OCI-LY1 (cell line): ENCODE measurements at regions not wholly inside any gene's neighbourhood (a gene's known extent, or its start where the extent isn't known, plus 50 kb on each side); places are given as distances from the start of the nearest gene placed in this dataset.

Experiments used
- H2AFZ ChIP-seq: fragments of 200-600 bp; sonication (generic), shearing (Covaris generic); 2 replicates; pipeline ENCODE4 v1.6.0; 2014; ENCODE audit warnings: antibody characterized with exemption, mild to moderate bottlenecking, low read length
- H3F3A ChIP-seq: fragments of 200-600 bp; sonication (generic), shearing (Covaris generic); 2 replicates; pipeline ENCODE4 v1.6.0; 2014; ENCODE audit warnings: mild to moderate bottlenecking, antibody characterized with exemption, low read length, moderate library complexity; ENCODE audit not compliant: insufficient read depth
- H3K27ac ChIP-seq: fragments of 200-600 bp; sonication (generic); 2 replicates; pipeline ENCODE4 v1.5.1; 2014; ENCODE audit warnings: low read length, mixed run types, mild to moderate bottlenecking, low read depth; ENCODE audit not compliant: poor library complexity, severe bottlenecking
- H3K27me3 ChIP-seq: fragments of 200-600 bp; sonication (generic); 2 replicates; pipeline ENCODE4 v1.6.0; 2014; ENCODE audit warnings: antibody characterized with exemption, mild to moderate bottlenecking, low read length, moderate library complexity; ENCODE audit not compliant: insufficient read depth
- H3K36me3 ChIP-seq: fragments of 200-600 bp; sonication (generic); 2 replicates; pipeline ENCODE4 v1.6.1; 2014; ENCODE audit warnings: mild to moderate bottlenecking, antibody characterized with exemption, low read length, moderate library complexity, mixed read lengths; ENCODE audit not compliant: insufficient read depth
- H3K4me1 ChIP-seq: fragments of 200-600 bp; sonication (generic); 2 replicates; pipeline ENCODE4 v1.5.1; 2014; ENCODE audit warnings: mild to moderate bottlenecking, low read length, moderate library complexity; ENCODE audit not compliant: insufficient read depth, severe bottlenecking
- H3K4me2 ChIP-seq: fragments of 200-600 bp; sonication (generic), shearing (Covaris generic); 2 replicates; pipeline ENCODE4 v1.6.1; 2014; ENCODE audit warnings: low read length
- H3K4me3 ChIP-seq: fragments of 200-600 bp; sonication (generic); 2 replicates; pipeline ENCODE4 v1.5.1; 2014; ENCODE audit warnings: low read length, low read depth, mild to moderate bottlenecking, mixed read lengths; ENCODE audit not compliant: poor library complexity, severe bottlenecking
- H3K79me2 ChIP-seq: fragments of 200-600 bp; shearing (Covaris generic); 2 replicates; pipeline ENCODE4 v1.6.1; 2016; ENCODE audit warnings: mixed run types, low read length, mixed read lengths; ENCODE audit not compliant: insufficient read depth
- H3K9ac ChIP-seq: fragments of 200-600 bp; sonication (generic), shearing (Covaris generic); 2 replicates; pipeline ENCODE4 v1.6.1; 2014; ENCODE audit warnings: mild to moderate bottlenecking, low read length, mixed read lengths
- H3K9me2 ChIP-seq: fragments of 200-600 bp; sonication (generic), shearing (Covaris generic); 2 replicates; pipeline ENCODE4 v1.6.1; 2014; ENCODE audit warnings: low read depth, mild to moderate bottlenecking, low read length, mixed read lengths
- H3K9me3 ChIP-seq: fragments of 200-600 bp; shearing (Covaris generic); 2 replicates; pipeline ENCODE4 v1.6.1; 2014; ENCODE audit warnings: low read length, mixed read lengths
- H4K20me1 ChIP-seq: fragments of 200-600 bp; sonication (generic), shearing (Covaris generic); 2 replicates; pipeline ENCODE4 v1.6.0; 2016; ENCODE audit warnings: mild to moderate bottlenecking, low read length; ENCODE audit not compliant: insufficient read depth
- CTCF ChIP-seq: fragments of 200-600 bp; sonication (generic), shearing (Covaris generic); IDR thresholded peaks from 2 replicates; pipeline ENCODE4 v1.5.1; 2017; ENCODE audit warnings: mild to moderate bottlenecking, antibody characterized with exemption, low read length, moderate library complexity, mixed read lengths
- EZH2 ChIP-seq: fragments of 200-600 bp; sonication (generic), shearing (Covaris generic); IDR thresholded peaks from 2 replicates; pipeline ENCODE4 v1.8.0; 2017; ENCODE audit warnings: borderline replicate concordance, mixed run types, mild to moderate bottlenecking, antibody characterized with exemption, low read length, moderate library complexity, mixed read lengths

DNA sequence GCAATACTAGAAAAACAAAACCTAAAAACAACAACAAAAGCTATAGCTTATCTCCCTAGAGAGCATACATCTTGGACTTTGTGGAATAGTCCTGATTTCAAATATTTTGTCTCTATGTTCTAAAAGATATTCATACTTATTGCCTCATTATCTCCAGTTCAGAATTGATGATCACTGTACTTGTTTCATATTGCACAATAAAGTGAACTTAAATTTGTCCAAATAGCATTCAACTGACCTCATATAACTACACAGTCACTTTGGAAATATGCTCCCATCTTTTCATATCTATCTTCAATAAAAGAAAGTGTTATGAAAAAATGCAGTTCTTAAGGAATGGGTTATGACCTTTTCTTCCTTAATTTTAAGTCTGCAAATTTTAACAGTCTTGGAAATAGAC lies 228.6 kb upstream of the CMC1 start:
- H3K79me2 ChIP-seq, result no peaks in the 10 kb centered on the region
- H3K4me2 ChIP-seq, result no peak overlapping the region

GRCh38 chr3:28013864-28014473 lies 227.4 kb upstream of the CMC1 start:
- no peaks in the 10 kb centered on the region for H4K20me1 ChIP-seq
- H3K36me3 ChIP-seq, result no peaks in the 10 kb centered on the region
- no peaks in the 10 kb centered on the region for H3K4me1 ChIP-seq
- H3K4me2 ChIP-seq, result no peak overlapping the region
- no peak overlapping the region for H2AFZ ChIP-seq
- no peaks in the 10 kb centered on the region for H3K9me2 ChIP-seq
- TF ChIP-seq CTCF (no peak), EZH2 (no peak)
- H3F3A ChIP-seq, result no peaks in the 10 kb centered on the region
- H3K9ac ChIP-seq, result no peak overlapping the region
- no peaks in the 10 kb centered on the region for H3K27me3 ChIP-seq
- H3K79me2 ChIP-seq, result no peaks in the 10 kb centered on the region
- H3K27ac ChIP-seq, result no peak overlapping the region
- no peaks in the 10 kb centered on the region for H3K9me3 ChIP-seq
- no peak overlapping the region for H3K4me3 ChIP-seq

More for the DNA sequence above, 228.6 kb upstream of the CMC1 start:
- no peak overlapping the region for H3K4me3 ChIP-seq
- no peaks in the 10 kb centered on the region for H4K20me1 ChIP-seq
- H3K9me2 ChIP-seq, result no peaks in the 10 kb centered on the region
- no peaks in the 10 kb centered on the region for H3K4me1 ChIP-seq
- no peaks in the 10 kb centered on the region for H3F3A ChIP-seq
- H3K27me3 ChIP-seq, result no peaks in the 10 kb centered on the region
- H3K36me3 ChIP-seq, result no peaks in the 10 kb centered on the region
- H3K27ac ChIP-seq, result no peak overlapping the region
- no peak overlapping the region for H2AFZ ChIP-seq
- TF ChIP-seq EZH2 (no peak), CTCF (no peak)
- H3K9ac ChIP-seq, result no peak overlapping the region
- H3K9me3 ChIP-seq, result no peaks in the 10 kb centered on the region

DNA sequence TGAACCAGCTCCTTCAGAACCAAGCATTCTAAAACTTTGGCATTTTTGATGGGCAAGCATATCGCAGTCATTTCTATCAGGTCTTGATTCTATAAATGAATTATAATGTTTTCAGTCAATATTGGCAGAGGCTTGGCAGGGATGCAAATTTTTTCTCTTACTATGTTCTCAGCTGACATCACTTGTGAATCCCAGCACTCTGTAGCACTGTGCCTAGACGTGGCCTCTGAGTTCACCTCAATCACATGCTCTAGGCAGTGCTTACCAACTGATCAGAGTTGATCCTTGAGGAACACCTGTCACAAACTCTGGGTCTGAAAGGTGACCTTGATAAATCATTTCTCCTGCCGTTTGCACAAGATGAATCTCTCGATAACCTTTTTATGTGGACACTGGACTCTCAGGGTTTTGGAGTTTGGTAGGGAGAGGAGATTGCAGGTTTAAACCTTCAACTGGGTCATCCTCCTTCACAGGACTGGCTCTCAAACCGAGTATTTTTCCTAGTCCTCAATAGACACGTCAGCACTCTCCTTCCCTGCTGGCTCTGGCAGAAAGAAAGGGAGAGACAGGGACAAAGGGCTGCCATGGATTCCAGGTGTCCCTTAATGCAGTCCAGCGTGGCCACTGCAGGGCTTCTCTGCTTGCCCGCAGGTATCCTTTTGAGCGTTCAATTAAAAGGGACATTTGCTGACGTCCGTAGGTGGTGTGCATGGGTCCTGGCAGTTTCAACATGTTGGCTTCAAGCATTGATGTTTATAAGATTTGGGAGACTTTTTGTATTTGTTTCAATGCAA lies 222.3 kb upstream of the CMC1 start:
- Histone ChIP-seq H3K27ac (no peak overlapping the region), H4K20me1 (no peaks in the 10 kb centered on the region), H3K9me3 (no peaks in the 10 kb centered on the region), H3K4me2 (no peak overlapping the region), H2AFZ (no peak overlapping the region), H3F3A (no peaks in the 10 kb centered on the region), H3K9me2 (no peaks in the 10 kb centered on the region), H3K4me3 (no peak overlapping the region), H3K36me3 (no peaks in the 10 kb centered on the region), H3K27me3 (no peaks in the 10 kb centered on the region), H3K4me1 (no peaks in the 10 kb centered on the region), H3K9ac (no peak overlapping the region), H3K79me2 (no peaks in the 10 kb centered on the region)
- no peak for TF ChIP-seq CTCF
- no peak for TF ChIP-seq EZH2
